ENCODE measurements at regions not wholly inside any gene's neighbourhood (a gene's known extent, or its start where the extent isn't known, plus 50 kb on each side); places are given as distances from the start of the nearest gene placed in this dataset.

- DNase-seq (ENCODE audit: low read depth), result no peak
These were observed 241.0 kb downstream of the QKI start for GRCh38 chr6:163655217-163656121.

- DNase-seq (ENCODE audit: low read depth), result no peak
These were observed 237.6 kb downstream of the QKI start for GRCh38 chr6:163651915-163652668.

GRCh38 chr6:163651426-163651825 lies 236.9 kb downstream of the QKI start:
- no peak for DNase-seq (ENCODE audit: low read depth)

GRCh38 chr6:163648868-163649267 lies 234.3 kb downstream of the QKI start:
- DNase-seq (ENCODE audit: low read depth), result no peak

GRCh38 chr6:163647624-163648023 lies 233.1 kb downstream of the QKI start:
- DNase-seq (ENCODE audit: low read depth), result no peak

GRCh38 chr6:163646866-163647265 lies 232.3 kb downstream of the QKI start:
- DNase-seq (ENCODE audit: low read depth), result no peak

- DNase-seq (ENCODE audit: low read depth), result no peak
These were observed 231.6 kb downstream of the QKI start for GRCh38 chr6:163646133-163646532.

GRCh38 chr6:163645560-163645959 lies 231.0 kb downstream of the QKI start:
- no peak for DNase-seq (ENCODE audit: low read depth)

GRCh38 chr6:163643866-163644265 lies 229.3 kb downstream of the QKI start:
- DNase-seq (ENCODE audit: low read depth), result no peak

GRCh38 chr6:163641706-163642105 lies 227.2 kb downstream of the QKI start:
- no peak for DNase-seq (ENCODE audit: low read depth)

- no peak for DNase-seq (ENCODE audit: low read depth)
These were observed 226.1 kb downstream of the QKI start for GRCh38 chr6:163640641-163641040.

- no peak for DNase-seq (ENCODE audit: low read depth)
These were observed 223.0 kb downstream of the QKI start for GRCh38 chr6:163637524-163637923.

GRCh38 chr6:163635731-163636364 lies 221.3 kb downstream of the QKI start:
- DNase-seq (ENCODE audit: low read depth), result no peak

- no peak for DNase-seq (ENCODE audit: low read depth)
These were observed 220.8 kb downstream of the QKI start for GRCh38 chr6:163635315-163635714.

- no peak for DNase-seq (ENCODE audit: low read depth)
These were observed 220.0 kb downstream of the QKI start for GRCh38 chr6:163634211-163635171.

- no peak for DNase-seq (ENCODE audit: low read depth)
These were observed 216.5 kb downstream of the QKI start for GRCh38 chr6:163630991-163631390.

GRCh38 chr6:163630572-163630971 lies 216.1 kb downstream of the QKI start:
- DNase-seq (ENCODE audit: low read depth), result no peak

- DNase-seq (ENCODE audit: low read depth), result no peak
These were observed 215.6 kb downstream of the QKI start for GRCh38 chr6:163630096-163630495.

All from activated T-cell treated with anti-CD3 and anti-CD28 coated beads for 24 hours (primary cell).